Colon (tissue), 2 donors: ENCODE measurements at regions not wholly inside any gene's neighbourhood (a gene's known extent, or its start where the extent isn't known, plus 50 kb on each side); places are given as distances from the start of the nearest gene placed in this dataset.
"Not testable (repeated sequence)": the region's sequence is repeated elsewhere in the genome, so short reads cannot be mapped to it uniquely, and the experiment has no call there.

Source experiments
- FAIRE-seq: peaks from 2 replicates; lab custom pipeline; 2012; peaks lifted over from hg19 to GRCh38; lab: Jason Lieb, UNC
- donor health status: control.
- donor health status: control.

DNA sequence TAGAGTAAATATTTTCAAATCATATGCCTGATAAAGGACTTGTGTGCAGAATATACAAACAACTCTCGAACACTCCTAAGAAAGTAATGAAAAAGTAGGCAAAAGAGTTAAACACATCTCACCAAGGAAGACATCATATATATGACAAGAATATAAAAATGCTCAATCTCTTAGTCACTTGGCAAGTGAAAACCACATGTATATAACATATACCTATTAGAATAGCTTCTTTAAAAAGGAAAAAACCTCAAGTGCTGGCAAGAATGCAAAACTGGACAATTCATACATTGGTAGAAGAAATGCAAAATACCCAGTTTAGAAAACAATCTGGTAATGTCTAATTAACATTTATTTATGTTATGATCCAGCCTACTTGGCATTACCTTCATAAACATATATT lies 146.6 kb upstream of the DGKB start:
- no peak for FAIRE-seq

DNA sequence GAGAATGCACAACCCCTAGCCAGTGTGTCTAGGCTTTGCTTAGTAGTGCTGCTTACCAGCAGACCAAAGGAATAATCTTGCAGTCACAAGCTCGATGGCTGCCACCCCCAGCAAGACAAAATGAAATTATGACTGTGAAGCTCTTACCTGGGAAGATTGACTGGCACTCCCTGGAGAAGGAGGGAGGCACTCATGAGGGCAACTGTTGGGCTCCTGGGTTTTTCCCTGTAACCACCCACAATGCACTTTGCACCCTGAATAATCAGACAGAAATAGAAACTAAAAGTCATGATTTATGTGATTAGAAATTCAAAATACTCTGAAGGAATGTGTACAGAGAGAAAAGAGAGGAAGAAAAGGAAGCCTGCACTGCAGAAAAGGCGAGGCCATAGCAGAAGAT lies 144.3 kb upstream of the DGKB start:
- no peak for FAIRE-seq

DNA sequence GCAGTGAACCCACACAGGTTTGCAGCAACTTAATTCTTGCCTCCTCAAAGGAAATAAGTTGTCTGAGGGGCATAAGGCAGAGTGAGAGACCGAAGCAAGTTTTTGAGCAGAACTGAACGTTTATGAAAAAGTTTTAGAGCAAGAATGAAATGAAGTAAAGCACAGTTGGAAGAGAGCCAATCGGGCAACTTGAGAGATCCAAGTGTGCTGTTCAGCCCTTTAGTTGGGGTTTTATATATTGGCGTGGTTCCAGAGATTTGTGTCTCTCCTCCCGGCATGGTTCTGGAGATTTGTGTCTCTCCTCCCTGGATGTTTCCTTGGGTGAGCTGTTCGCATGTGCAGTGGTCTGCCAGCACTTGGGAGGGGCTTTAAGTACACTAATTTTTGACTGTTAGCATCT lies 141.4 kb upstream of the DGKB start:
- FAIRE-seq = no peak

DNA sequence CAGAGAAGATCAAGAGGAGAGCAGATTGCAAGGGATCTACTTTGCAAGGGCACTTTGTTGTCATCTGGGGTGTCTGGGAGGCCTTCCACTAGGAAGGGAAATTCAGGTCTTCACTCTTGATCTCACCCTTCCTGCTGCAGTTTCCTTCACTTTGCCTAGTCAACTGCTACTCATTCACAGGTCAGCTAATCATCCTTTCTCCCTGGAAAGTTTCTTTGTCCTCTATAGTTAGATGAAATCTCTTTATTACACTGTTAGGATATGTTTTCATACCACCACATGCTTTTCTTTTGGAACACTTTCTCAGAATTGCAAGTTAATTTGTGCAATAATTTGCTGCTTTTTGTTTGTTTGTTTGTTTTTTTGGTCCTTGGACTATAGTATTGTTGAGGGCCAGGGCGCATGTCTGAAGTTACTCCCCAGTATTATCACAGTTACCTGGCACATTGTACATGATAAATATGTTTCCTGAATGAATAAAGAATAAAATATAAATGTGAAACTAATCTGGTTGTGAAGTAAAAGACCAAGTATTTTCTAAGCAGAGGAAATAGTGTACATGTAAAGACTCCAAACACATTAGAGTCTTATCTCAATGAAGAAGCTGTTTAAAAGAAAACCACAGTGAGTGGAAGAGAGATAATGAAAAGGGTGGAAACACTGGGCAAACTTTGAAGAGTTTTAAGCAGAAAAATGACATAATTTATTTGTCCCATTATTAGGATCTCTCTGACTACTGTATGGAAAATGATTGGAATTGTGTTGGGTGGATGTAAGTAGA lies 139.9 kb upstream of the DGKB start:
- FAIRE-seq = no peak

DNA sequence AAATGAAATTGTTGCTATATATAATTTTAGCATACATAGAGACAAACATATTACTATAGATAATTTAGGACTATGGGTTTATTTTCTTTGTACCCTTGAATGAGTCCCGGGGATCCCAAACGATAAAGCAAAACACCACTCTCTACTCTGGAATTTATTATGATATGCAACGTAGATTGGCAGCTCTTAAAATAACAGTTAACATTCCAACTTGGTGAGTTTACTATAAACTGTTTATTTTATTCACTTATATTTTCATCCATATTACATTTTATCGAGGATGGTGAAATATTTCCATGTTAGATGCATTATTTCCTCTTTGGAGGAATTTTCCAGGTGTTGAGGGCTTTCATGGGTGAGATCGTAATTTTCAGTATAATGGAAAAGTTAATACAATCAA lies 138.7 kb upstream of the DGKB start:
- no peak for FAIRE-seq

DNA sequence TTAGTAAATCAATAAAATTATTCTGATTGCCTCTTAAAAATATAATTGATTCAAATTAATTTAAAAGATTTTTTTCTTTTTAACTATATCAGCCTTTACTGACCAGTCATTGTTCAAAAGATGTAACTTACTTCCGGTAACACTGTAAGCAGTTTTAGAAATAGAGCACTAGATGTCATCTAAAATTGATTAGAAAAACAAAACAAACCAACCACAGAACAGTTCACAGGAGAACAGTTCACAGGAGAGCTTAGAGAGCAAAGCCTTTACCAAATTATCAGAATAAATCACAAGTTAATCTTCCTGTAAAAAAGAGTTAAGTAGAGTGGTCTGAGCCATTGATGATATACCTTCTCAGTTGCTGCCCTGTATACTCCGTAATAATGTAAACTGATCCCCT lies 133.3 kb upstream of the DGKB start:
- FAIRE-seq = no peak

DNA sequence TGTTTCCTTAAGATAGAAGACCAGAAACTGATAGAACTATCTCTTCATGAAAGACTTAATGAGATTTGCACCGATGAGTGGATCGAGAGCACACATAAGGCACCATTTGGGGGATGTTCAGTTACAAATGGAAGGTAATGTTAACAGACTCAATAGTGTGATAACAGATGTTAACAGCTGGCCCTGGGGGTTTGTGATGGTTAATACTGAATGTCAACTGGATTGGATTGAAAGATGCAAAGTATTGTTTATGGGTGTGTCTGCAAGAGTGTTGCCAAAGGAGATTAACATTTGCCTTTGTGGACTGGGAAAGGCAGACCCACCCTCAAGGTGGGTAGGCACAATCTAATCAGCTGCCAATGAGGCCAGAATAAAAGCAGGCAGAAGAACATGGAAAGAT lies 130.5 kb upstream of the DGKB start:
- FAIRE-seq = no peak

DNA sequence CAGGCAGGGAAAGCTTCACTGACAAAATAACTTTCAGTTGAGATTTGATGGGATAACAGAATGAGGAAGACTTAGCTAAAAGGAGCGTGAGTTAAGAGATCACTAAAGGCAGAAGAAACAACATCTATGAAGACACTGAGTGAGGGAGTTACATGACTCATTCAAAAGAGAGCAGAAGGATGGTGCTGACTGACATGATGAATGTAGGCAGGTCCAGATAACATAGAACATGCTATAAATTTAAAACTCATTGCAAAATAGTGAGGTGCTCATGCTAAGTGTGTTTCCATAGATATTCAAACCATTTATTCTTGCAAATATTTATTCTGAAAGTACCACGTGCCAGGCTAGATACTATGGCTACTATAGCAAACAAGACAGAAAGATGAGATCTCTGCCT lies 116.4 kb upstream of the DGKB start:
- no peak for FAIRE-seq

DNA sequence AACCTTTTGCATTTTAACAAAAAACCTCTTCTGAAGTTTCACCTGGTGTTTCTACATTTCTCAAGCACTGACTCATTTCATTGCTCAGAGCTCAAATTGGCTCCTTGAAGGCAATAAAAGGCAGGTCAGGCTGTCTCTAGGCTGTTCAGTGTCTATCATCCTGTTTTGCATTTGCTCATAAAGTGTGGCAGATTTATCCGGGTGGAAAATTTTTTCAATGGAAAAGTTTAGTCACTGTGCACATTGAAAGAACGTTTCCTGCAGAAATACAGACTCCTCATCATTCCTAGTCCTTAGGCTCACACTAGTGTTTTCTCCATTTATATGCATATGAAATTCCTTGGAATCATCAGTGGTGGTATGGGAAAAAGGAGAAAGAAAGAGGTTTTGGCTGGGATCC lies 114.2 kb upstream of the DGKB start:
- FAIRE-seq = no peak

DNA sequence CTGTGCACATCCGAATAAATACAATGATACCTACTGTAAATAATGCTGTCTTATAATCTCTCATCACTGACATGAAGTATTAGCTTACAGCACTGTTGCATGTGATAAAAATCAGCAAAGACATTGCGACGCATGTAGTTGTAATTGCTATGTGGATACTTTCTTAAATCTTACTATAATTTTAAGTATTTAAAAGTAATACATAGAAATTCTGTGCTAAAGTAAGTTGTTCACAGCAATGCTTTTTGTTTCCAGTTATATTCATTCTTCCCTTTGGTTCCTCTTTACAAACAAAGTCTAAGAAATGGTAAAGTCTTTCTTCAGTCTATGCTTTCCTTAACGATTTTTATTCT lies 113.7 kb upstream of the DGKB start:
- no peak for FAIRE-seq

DNA sequence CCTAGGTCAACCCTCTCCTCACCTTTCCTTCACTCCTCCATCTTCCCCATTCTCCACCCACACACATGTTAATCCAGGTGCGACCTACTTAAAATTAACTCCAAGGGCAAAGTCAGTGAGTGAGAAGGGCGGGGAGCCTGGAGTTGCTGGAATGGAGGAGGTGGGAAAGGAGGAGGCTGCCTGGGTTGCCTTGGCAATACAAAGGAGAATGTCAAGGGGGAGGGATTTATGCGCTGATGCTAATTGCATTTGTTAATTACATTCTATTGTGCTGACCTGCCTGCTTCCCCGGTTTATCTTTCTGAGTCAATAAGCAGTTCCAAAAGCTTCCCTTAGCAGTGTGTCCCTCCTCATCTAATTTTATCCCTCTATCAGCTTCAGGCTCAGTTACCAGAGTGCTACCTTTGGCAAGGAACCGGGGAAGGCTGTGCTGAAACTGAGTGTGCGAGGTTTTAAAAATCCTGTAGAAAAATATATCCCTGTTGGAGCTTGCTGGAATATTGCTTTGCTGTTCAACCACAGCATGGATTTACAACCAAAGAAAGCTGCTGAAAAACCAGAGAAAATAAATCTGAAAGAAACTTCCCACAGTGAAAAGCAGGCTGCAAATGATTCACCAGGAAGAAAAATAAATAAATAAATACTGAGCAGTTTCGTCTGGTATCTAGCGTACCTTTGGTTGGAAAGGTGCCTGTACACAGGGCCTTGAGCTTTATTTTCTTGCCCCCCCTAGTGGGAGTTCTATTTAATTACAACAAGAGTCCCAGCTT lies 113.2 kb upstream of the DGKB start:
- no peak for FAIRE-seq

DNA sequence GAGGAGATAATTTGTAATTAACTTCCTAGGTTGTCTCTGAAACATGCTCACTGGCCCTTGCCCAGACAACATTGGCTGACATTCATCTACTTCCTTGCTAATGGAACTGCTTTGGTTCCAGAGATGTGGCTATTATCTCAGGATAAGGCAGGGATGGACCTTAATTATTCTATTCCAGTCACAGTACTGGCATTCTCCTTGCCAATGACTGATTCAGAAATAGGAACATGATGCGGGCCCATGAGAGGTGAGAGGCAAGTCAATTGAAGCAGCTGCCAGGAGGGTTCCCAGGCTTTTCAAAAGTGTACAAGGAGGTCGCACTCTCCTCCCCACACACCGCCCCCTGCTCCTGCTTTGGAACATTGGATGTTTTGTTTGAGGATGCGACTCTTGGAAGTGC lies 109.6 kb upstream of the DGKB start:
- no peak for FAIRE-seq

DNA sequence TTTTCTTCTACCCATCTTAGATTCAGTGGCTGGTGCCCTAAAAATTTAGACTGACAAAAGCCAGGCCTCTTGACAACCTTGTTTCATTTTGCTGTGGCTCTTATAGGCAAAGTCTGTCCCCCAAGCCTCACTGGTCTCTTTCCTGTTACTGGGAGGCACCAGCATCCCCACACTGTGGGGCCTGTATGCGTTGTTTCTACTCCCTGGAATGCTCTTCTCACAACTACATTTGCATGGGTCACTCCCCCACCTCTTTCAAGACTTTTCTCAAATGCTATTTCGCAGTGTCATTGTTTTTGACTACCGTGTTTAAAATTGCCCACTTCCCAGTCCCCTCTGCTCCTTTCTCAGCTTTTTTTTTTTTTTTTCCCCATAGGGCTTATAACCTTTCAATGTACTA lies 108.7 kb upstream of the DGKB start:
- no peak for FAIRE-seq

DNA sequence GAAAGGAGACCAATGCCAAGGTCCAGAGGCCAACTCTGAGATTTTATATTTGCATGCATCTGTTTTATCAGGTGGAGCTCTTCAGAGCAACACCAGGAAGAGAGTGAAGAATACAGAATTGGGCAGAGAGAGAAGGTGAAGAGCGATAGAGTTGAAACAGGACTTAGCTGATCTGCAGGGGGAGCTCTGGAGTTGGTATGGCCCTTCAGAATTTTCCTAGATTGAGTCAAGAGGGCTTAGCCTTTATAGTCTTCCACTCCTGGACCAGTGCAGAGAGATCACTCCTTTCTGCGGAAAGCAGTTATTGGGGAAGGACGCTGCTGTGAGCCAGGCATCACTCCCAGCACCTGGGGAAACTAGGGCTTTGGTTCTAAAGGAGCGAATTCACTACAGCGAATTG lies 105.0 kb upstream of the DGKB start:
- no peak for FAIRE-seq

DNA sequence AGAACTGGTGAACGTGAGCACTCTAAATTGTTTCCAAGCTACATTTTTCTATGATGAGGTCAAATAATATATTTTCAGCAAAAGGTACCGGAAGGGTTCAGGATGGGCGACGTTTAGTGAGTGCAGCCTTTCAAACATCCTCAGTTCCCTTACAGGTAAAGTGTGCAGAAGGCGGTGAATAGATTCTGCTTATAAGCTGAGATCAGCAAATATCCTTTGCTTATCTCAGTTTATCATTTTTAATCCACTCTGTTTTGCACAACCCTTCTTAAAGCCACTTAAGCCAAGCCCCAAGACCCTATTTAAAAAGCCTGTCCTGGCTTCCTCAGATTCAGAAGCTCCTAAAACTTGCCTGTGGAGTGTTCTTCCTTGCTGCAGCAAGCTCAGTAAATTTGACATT lies 103.1 kb upstream of the DGKB start:
- FAIRE-seq = no peak

DNA sequence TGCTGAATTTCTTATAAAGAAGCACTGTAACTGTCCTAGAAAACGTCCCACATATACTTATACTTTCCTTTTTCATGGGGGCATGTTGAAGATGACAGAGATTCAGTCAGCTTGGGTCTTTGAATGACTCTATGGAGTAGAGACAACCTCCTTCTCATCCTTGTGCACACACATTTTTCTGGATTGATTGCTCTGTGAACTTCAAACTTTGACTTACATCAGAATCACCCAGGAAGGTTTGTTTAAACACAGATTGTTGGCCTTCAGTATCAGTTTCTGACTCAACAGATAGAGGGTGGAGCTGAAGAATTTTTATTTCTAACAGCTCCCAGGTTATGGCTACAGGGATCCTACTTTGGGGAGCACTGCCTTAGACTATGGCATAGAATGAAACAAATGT lies 97.6 kb upstream of the DGKB start:
- no peak for FAIRE-seq

DNA sequence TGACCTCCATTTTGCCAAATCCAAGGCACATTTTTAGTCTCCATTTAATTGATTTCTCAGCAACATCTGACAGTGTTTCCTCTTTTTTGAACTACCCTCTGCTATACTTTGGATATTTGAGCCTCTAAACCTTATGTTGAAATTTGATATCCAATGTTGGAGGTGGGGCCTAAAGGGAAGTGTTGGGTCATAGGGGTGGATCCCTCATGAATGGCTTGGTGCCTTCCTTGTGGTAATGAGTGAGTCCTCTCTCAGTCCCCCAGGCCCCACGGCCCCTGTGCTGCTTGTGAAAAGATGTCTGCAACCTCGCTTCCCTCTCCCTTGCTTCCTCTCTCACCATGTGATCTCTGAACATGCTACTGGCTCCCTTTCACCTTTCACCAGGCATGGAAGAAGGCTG lies 96.8 kb upstream of the DGKB start:
- FAIRE-seq = no peak

DNA sequence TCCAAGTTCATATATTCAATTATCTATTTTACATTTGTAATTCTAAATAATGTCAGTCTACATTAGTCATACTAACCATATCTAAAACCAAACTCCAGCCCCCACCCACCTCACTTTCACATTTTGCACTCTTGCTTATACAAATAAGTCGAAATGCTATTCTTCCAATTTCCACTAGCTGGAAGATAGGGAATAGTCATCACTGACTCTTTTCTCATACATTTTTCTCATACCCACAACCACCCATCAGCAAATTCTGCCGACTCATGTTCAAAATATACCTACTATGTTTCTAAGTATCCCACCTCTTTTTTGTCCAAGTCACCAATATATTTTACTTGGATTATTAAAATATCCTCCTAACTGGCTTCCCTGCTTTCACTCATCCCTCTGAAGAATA lies 93.2 kb upstream of the DGKB start:
- FAIRE-seq = no peak

DNA sequence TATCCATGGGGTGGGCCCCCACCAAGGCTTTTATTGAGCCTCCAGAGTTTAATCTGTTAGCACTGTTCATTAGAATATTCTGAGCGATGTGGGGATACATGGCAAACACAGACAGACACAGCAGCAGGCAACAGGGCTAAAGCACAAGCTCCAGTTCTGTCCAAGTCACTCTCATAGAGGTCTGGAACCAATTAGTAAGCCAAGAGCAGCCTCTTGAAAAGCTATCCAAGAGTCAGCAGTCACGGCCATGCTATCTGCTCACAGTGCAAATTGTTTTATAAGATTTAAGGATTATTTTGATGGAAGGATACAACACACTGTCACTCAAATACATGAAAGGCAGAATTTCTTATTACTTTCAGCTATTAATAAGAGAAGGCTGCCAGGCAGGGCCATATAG lies 86.4 kb upstream of the DGKB start:
- no peak for FAIRE-seq

DNA sequence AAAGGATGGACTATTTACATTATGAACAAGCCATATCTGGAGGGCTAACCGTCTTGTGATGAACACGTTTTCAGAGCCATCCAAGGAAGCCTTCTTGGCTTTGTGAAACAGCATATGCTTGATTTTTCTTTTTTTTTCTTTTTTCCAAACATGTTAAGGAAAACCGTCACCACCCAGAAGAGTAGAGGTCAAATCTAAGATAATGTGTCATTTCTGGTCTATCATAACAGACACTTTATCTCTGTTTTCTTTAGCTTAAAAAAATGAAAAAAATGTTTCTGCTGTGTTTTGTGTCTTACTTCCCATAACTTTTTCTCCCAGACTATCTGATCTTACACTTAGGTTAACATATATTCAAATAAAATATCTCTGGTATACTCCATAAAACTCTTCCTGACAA lies 76.1 kb upstream of the DGKB start:
- no peak for FAIRE-seq

DNA sequence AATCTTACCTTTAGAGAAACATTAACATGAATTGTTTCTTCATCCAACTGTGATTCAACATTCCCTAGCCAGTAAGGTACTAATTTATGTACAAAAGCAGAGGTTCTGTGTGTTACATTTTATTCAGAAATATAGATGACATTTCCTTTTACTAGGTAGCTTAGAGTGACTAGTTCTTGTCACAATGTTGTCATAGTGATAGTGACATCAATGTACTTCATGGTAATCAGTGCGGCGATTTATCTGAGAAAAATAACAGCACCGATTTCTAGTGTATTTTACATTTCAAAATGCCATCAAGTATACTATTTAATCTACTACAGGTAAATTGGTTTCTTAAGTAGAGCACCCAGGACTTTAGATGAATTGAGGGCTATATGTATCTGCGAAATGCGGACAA lies 72.1 kb upstream of the DGKB start:
- no peak for FAIRE-seq

DNA sequence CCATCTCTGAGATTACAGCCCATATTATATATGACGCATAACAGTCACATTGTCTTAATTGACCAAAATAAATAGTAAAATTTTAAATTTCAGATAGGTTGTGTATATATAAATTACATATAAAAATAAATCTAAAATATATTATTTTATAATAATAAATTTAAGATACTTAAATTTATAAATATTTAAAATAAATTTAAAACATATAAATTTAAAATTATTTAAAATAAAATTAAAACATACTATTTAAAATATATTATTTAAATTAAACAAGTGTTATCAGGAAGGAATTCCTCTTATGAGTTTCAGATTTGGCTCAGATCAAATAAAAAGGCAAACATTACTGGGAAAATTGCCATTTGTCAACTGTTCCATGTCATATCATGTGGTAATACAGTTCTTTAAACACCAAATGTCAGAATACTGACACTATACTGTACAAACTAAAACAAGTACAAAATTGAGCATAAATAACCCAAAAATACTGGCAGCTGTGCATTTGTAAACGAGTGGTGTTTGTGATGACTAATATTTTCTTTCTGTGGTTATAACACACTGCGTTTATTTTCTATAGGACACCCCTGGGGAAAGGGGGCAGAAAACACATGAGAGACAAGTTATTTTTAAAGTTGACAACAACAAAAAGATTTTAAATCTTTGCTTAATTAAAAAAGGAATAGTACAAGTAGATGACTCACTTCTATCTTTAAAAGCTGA lies 71.3 kb upstream of the DGKB start:
- peak; percentile 95 for FAIRE-seq

DNA sequence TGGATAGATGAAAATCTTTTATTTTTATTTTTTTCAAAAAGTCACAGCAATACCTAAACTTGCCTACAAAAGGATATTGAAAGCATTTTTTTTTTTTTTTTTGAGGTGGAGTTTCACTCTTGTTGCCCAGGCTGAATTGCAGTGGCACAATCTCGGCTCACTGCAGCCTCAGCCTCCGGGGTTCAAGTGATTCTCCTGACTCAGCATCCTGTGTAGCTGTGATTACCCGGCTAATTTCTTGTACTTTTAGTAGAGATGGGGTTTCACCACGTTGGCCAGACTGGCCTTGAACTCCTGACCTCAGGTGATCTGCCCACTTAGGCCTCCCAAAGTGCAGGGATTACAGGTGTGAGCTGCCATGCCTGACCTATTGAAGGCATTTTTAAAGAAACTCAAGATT lies 69.1 kb upstream of the DGKB start:
- not testable (repeated sequence) for FAIRE-seq
